ENCODE measurements at regions not wholly inside any gene's neighbourhood (a gene's known extent, or its start where the extent isn't known, plus 50 kb on each side); places are given as distances from the start of the nearest gene placed in this dataset.

- no peaks in the 10 kb centered on the region for H3K36me3 ChIP-seq (ENCODE audit: control insufficient read depth in 4 of 4, insufficient read depth in 3 of 4, low read depth in 1 of 4, low read length in 3 of 4)
- H3K27me3 ChIP-seq (ENCODE audit: control insufficient read depth in 4 of 4, insufficient read depth in 4 of 4, low read length in 3 of 4): peaks cover 0 to 2% (median 0%) of the 10 kb centered on the region in 4 donors
- H3K27ac ChIP-seq (ENCODE audit: low read depth in 1 of 2, low read length in 2 of 2): no peak overlapping the region
- no peak overlapping the region for H3K9ac ChIP-seq (ENCODE audit: low read depth in 1 of 2, low read length in 2 of 2)
- no peaks in the 10 kb centered on the region for H3K4me1 ChIP-seq (ENCODE audit: control insufficient read depth in 4 of 4, insufficient read depth in 4 of 4, low read length in 3 of 4)
- H3K4me3 ChIP-seq (ENCODE audit: low read depth in 1 of 3, low read length in 3 of 3): no peak overlapping the region
- no peaks in the 10 kb centered on the region for H3K9me3 ChIP-seq (ENCODE audit: control insufficient read depth in 4 of 4, low read length in 3 of 4)
- 58% methylated on average over 4 of the region's 4 CpGs for WGBS
- TF ChIP-seq REST (IDR thresholded peaks at IDR 0.05) (no peak), TAF1 (conservative IDR thresholded peaks at IDR 0.05) (no peak), SP1 (IDR thresholded peaks at IDR 0.05) (no peak), YY1 (IDR thresholded peaks at IDR 0.05) (no peak), HNF4G (IDR thresholded peaks at IDR 0.05) (no peak)
- no peak for DNase-seq (ENCODE audit: low spot score)
Measured at GRCh38 chr1:57551476-57551875, 127.6 kb upstream of the DAB1 start.

- TF ChIP-seq ZBTB33 (IDR thresholded peaks at IDR 0.05): no peak
- no peak for TF ChIP-seq NR2F2 (IDR thresholded peaks at IDR 0.05)
- no peaks in the 10 kb centered on the region for H3K9me3 ChIP-seq (ENCODE audit: control insufficient read depth in 4 of 4, low read length in 3 of 4)
- H3K4me3 ChIP-seq (ENCODE audit: low read depth in 1 of 3, low read length in 3 of 3): no peak overlapping the region
- H3K4me1 ChIP-seq (ENCODE audit: control insufficient read depth in 4 of 4, insufficient read depth in 4 of 4, low read length in 3 of 4): no peaks in the 10 kb centered on the region
- H3K36me3 ChIP-seq (ENCODE audit: control insufficient read depth in 4 of 4, insufficient read depth in 3 of 4, low read depth in 1 of 4, low read length in 3 of 4): no peaks in the 10 kb centered on the region
- no peak overlapping the region for H3K9ac ChIP-seq (ENCODE audit: low read depth in 1 of 2, low read length in 2 of 2)
- H3K27ac ChIP-seq (ENCODE audit: low read depth in 1 of 2, low read length in 2 of 2): no peak overlapping the region
- no peak for DNase-seq (ENCODE audit: low spot score)
- H3K27me3 ChIP-seq (ENCODE audit: control insufficient read depth in 4 of 4, insufficient read depth in 4 of 4, low read length in 3 of 4): no peaks in the 10 kb centered on the region
- 46% methylated on average over 1 of the region's 1 CpG for WGBS
Measured at GRCh38 chr1:57550092-57550491, 126.2 kb upstream of the DAB1 start.

- 64% methylated on average over 4 of the region's 4 CpGs for WGBS
- no peak for TF ChIP-seq HNF4A (conservative IDR thresholded peaks at IDR 0.05)
- TF ChIP-seq CTCF (IDR thresholded peaks at IDR 0.05; ENCODE audit: low read depth, low read length, missing input control): no peak
- no peak for TF ChIP-seq MAX (IDR thresholded peaks at IDR 0.05)
- no peak for TF ChIP-seq NR2F2 (IDR thresholded peaks at IDR 0.05)
- no peak for TF ChIP-seq GABPA (IDR thresholded peaks at IDR 0.05 in 1 of 2, conservative IDR thresholded peaks at IDR 0.05 in 1 of 2)
- TF ChIP-seq YY1 (IDR thresholded peaks at IDR 0.05): no peak
- no peak for TF ChIP-seq HNF4G (IDR thresholded peaks at IDR 0.05)
- TF ChIP-seq JUND (IDR thresholded peaks at IDR 0.05): no peak
- TF ChIP-seq FOXA1 (IDR thresholded peaks at IDR 0.05): no peak
- no peak for TF ChIP-seq REST (IDR thresholded peaks at IDR 0.05)
- no peak for TF ChIP-seq TAF1 (conservative IDR thresholded peaks at IDR 0.05)
- TF ChIP-seq ATF3 (IDR thresholded peaks at IDR 0.05): no peak
- TF ChIP-seq RAD21 (IDR thresholded peaks at IDR 0.05): no peak
Measured at GRCh38 chr1:57549300-57549699, 125.4 kb upstream of the DAB1 start.

More at GRCh38 chr1:57549300-57549699, 125.4 kb upstream of the DAB1 start:
- Histone ChIP-seq H3K27me3 (ENCODE audit: control insufficient read depth in 4 of 4, insufficient read depth in 4 of 4, low read length in 3 of 4) (no peaks in the 10 kb centered on the region), H3K4me3 (ENCODE audit: low read depth in 1 of 3, low read length in 3 of 3) (no peak overlapping the region), H3K27ac (ENCODE audit: low read depth in 1 of 2, low read length in 2 of 2) (no peak overlapping the region), H3K9me3 (ENCODE audit: control insufficient read depth in 4 of 4, low read length in 3 of 4) (no peaks in the 10 kb centered on the region), H3K9ac (ENCODE audit: low read depth in 1 of 2, low read length in 2 of 2) (no peak overlapping the region), H3K36me3 (ENCODE audit: control insufficient read depth in 4 of 4, insufficient read depth in 3 of 4, low read depth in 1 of 4, low read length in 3 of 4) (no peaks in the 10 kb centered on the region), H3K4me1 (ENCODE audit: control insufficient read depth in 4 of 4, insufficient read depth in 4 of 4, low read length in 3 of 4) (no peaks in the 10 kb centered on the region)
- DNase-seq (ENCODE audit: low spot score): no peak

Measured in liver (tissue), 8 donors.